ENCODE measurements at regions not wholly inside any gene's neighbourhood (a gene's known extent, or its start where the extent isn't known, plus 50 kb on each side); places are given as distances from the start of the nearest gene placed in this dataset.

DNA sequence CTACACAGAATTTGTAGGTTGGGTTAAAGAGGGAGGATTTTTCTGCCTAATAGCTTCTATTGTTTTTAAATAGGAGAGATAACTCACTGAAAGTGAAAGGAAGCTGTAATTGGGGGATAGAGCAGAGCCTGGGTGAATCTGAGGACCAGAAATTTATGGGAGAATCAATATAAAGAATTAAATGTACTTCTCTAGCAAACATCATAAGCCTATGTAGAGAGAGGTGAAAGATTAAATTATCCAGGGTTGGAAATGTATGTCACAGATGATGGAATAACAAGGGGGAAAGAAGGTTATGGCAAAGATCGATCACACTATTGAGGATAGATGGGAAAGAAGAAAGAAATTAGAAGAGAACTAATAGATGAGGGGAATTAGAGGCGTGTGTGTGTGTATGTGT, 104.4 kb upstream of the DCAF8L1 start:
- no peak for DNase-seq
- Histone ChIP-seq H3K4me2 (no peak overlapping the region), H3K4me3 (no peak overlapping the region), H3K4me1 (replicated peaks; ENCODE audit: insufficient read depth) (no peaks in the 10 kb centered on the region), H4K20me1 (ENCODE audit: insufficient read depth) (no peaks in the 10 kb centered on the region), H2AFZ (no peak overlapping the region), H3K79me2 (ENCODE audit: low read depth) (no peaks in the 10 kb centered on the region), H3F3A (ENCODE audit: insufficient read depth, low read depth) (no peaks in the 10 kb centered on the region), H3K36me3 (ENCODE audit: low read depth) (no peaks in the 10 kb centered on the region), H3K27me3 (ENCODE audit: insufficient read depth, low read depth) (no peaks in the 10 kb centered on the region), H3K9me2 (ENCODE audit: insufficient read depth) (no peaks in the 10 kb centered on the region), H3K9me3 (ENCODE audit: insufficient read depth, low read depth) (no peaks in the 10 kb centered on the region), H3K27ac (no peak overlapping the region)
- TF ChIP-seq CTCF (conservative IDR thresholded peaks at IDR 0.05) = no peak
- no peak for TF ChIP-seq EZH2 (IDR thresholded peaks at IDR 0.05; ENCODE audit: low read depth)
- BruUV-seq (replicated peaks) = no TSS peak
- intact Hi-C loops (cut with micrococcal nuclease; ENCODE audit: unreplicated experiment) = no loop called here
- ChIA-PET POLR2A (ENCODE audit: unreplicated experiment) (no interaction called here), CTCF (no interaction called here)

DNA sequence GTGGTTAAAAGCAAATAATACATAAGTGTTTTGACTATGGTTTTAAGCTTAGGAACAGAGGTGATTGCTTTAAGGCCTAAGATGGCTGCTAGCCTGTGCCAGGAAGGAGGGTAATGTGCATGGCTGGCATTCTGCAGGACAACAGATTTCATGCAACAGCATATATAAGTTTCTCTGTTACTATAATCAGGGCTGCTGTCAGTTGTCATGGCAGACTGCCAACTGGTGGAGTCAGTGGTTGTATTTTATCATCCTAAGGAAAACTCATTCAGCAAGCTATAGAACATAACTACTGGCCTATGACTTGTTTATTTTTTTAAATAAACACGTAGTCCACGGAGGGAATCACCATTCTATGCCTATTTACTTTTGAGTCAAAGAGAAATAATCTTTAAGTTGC, 77.7 kb upstream of the DCAF8L1 start:
- POLR2A ChIA-PET (ENCODE audit: unreplicated experiment) = no interaction called here
- no peaks in the 10 kb centered on the region for H3K9me3 ChIP-seq (ENCODE audit: insufficient read depth, low read depth)
- no peaks in the 10 kb centered on the region for H3K79me2 ChIP-seq (ENCODE audit: low read depth)
- BruUV-seq (replicated peaks) = no TSS peak
- intact Hi-C loops (cut with micrococcal nuclease; ENCODE audit: unreplicated experiment) = no loop called here
- H3K9me2 ChIP-seq (ENCODE audit: insufficient read depth) = no peaks in the 10 kb centered on the region
- no peak for DNase-seq
- H3K4me2 ChIP-seq = no peak overlapping the region
- H3K36me3 ChIP-seq (ENCODE audit: low read depth) = no peaks in the 10 kb centered on the region
- H3F3A ChIP-seq (ENCODE audit: insufficient read depth, low read depth) = no peaks in the 10 kb centered on the region
- H3K27ac ChIP-seq = no peak overlapping the region
- TF ChIP-seq CTCF (conservative IDR thresholded peaks at IDR 0.05) = no peak
- TF ChIP-seq EZH2 (IDR thresholded peaks at IDR 0.05; ENCODE audit: low read depth) = no peak
- no peaks in the 10 kb centered on the region for H3K4me1 ChIP-seq (replicated peaks; ENCODE audit: insufficient read depth)
- CTCF ChIA-PET = no interaction called here
- no peaks in the 10 kb centered on the region for H4K20me1 ChIP-seq (ENCODE audit: insufficient read depth)
- H3K27me3 ChIP-seq (ENCODE audit: insufficient read depth, low read depth) = no peaks in the 10 kb centered on the region
- H2AFZ ChIP-seq = no peak overlapping the region
- no peak overlapping the region for H3K4me3 ChIP-seq

- no peak overlapping the region for H2AFZ ChIP-seq
- H4K20me1 ChIP-seq (ENCODE audit: insufficient read depth) = no peaks in the 10 kb centered on the region
- H3K4me1 ChIP-seq (replicated peaks; ENCODE audit: insufficient read depth) = no peaks in the 10 kb centered on the region
- no peaks in the 10 kb centered on the region for H3K9me2 ChIP-seq (ENCODE audit: insufficient read depth)
- no peaks in the 10 kb centered on the region for H3F3A ChIP-seq (ENCODE audit: insufficient read depth, low read depth)
- H3K4me2 ChIP-seq = no peak overlapping the region
- no peaks in the 10 kb centered on the region for H3K36me3 ChIP-seq (ENCODE audit: low read depth)
- CTCF ChIA-PET = no interaction called here
- intact Hi-C loops (cut with micrococcal nuclease; ENCODE audit: unreplicated experiment) = no loop called here
- no peak overlapping the region for H3K4me3 ChIP-seq
- H3K9me3 ChIP-seq (ENCODE audit: insufficient read depth, low read depth) = no peaks in the 10 kb centered on the region
- TF ChIP-seq EZH2 (IDR thresholded peaks at IDR 0.05; ENCODE audit: low read depth) (no peak), CTCF (conservative IDR thresholded peaks at IDR 0.05) (no peak)
- H3K27ac ChIP-seq = no peak overlapping the region
- no TSS peak for BruUV-seq (replicated peaks)
- no peak for DNase-seq
- H3K79me2 ChIP-seq (ENCODE audit: low read depth) = no peaks in the 10 kb centered on the region
- no peaks in the 10 kb centered on the region for H3K27me3 ChIP-seq (ENCODE audit: insufficient read depth, low read depth)
- POLR2A ChIA-PET (ENCODE audit: unreplicated experiment) = no interaction called here
Observed at GRCh38 chrX:28042826-28043564, 61.7 kb upstream of the DCAF8L1 start.

Measured in PC-9 (cell line).